GM21528 (cell line): ENCODE measurements at regions not wholly inside any gene's neighbourhood (a gene's known extent, or its start where the extent isn't known, plus 50 kb on each side); places are given as distances from the start of the nearest gene placed in this dataset.

Experiments used
- ATAC-seq: cut with Tn5 transposase; IDR thresholded peaks from one replicate; pipeline ENCODE4 v1.9.1; 2021; ENCODE audit warnings: mild to moderate bottlenecking, moderate library complexity; ENCODE audit not compliant: unreplicated experiment, low FRiP score

- ATAC-seq: no peak
Measured at GRCh38 chr18:60146220-60146960, 226.2 kb downstream of the MC4R start.

GRCh38 chr18:60145776-60146175, 226.8 kb downstream of the MC4R start:
- ATAC-seq: no peak

- ATAC-seq: no peak
Measured at GRCh38 chr18:60134806-60135205, 235.0 kb downstream of the PMAIP1 start.

- no peak for ATAC-seq
Measured at GRCh38 chr18:60130284-60130683, 230.5 kb downstream of the PMAIP1 start.

- ATAC-seq: no peak
Measured at GRCh38 chr18:60123031-60123430, 223.2 kb downstream of the PMAIP1 start.

- no peak for ATAC-seq
Measured at GRCh38 chr18:60122339-60122738, 222.5 kb downstream of the PMAIP1 start.

GRCh38 chr18:60120231-60120750, 220.5 kb downstream of the PMAIP1 start:
- ATAC-seq: no peak

- no peak for ATAC-seq
Measured at GRCh38 chr18:60117321-60117720, 217.5 kb downstream of the PMAIP1 start.

GRCh38 chr18:60113396-60113795, 213.6 kb downstream of the PMAIP1 start:
- no peak for ATAC-seq

- ATAC-seq: no peak
Measured at GRCh38 chr18:60112369-60112768, 212.6 kb downstream of the PMAIP1 start.

- ATAC-seq: no peak
Measured at GRCh38 chr18:60111525-60111924, 211.7 kb downstream of the PMAIP1 start.

- no peak for ATAC-seq
Measured at GRCh38 chr18:60110836-60111235, 211.0 kb downstream of the PMAIP1 start.

- ATAC-seq: no peak
Measured at GRCh38 chr18:60100778-60101177, 201.0 kb downstream of the PMAIP1 start.

GRCh38 chr18:60099709-60100108, 199.9 kb downstream of the PMAIP1 start:
- ATAC-seq: no peak

- ATAC-seq: no peak
Measured at GRCh38 chr18:60096428-60096827, 196.6 kb downstream of the PMAIP1 start.

- ATAC-seq: no peak
Measured at GRCh38 chr18:60092073-60092472, 192.3 kb downstream of the PMAIP1 start.

- peak; percentile 58 for ATAC-seq
Measured at GRCh38 chr18:60090170-60090569, 190.4 kb downstream of the PMAIP1 start.

GRCh38 chr18:60082790-60083189, 183.0 kb downstream of the PMAIP1 start:
- ATAC-seq: no peak

- no peak for ATAC-seq
Measured at GRCh38 chr18:60082282-60082681, 182.5 kb downstream of the PMAIP1 start.

GRCh38 chr18:60075477-60075876, 175.7 kb downstream of the PMAIP1 start:
- no peak for ATAC-seq

- no peak for ATAC-seq
Measured at GRCh38 chr18:60070631-60071030, 170.8 kb downstream of the PMAIP1 start.

- no peak for ATAC-seq
Measured at GRCh38 chr18:60069145-60069544, 169.3 kb downstream of the PMAIP1 start.
